Psoas muscle (tissue), 7 donors: ENCODE measurements at regions not wholly inside any gene's neighbourhood (a gene's known extent, or its start where the extent isn't known, plus 50 kb on each side); places are given as distances from the start of the nearest gene placed in this dataset.

ENCODE experiments used
- ATAC-seq, 4 donors: fragments of 200-7000 bp; cut with Tn5 transposase; one replicate each; pipeline ENCODE4 v1.9.1; 2020; ENCODE audit warnings: moderate library complexity in 3 of 4, mild to moderate bottlenecking in 2 of 4
- DNase-seq, 2 donors: peaks; one replicate each; pipeline ENCODE4 v3.0.0-alpha.2; 2020
- H3K27ac ChIP-seq: fragments of 200-600 bp; one replicate; pipeline ENCODE4 v1.8.0; 2022
- H3K27me3 ChIP-seq, 3 donors: fragments of 200-600 bp in 1 of 3; one replicate each; pipeline versions ENCODE4 v1.6.1 to v1.8.0; 2013 to 2022; ENCODE audit warnings: low read length in 2 of 3, mild to moderate bottlenecking in 2 of 3, moderate library complexity in 1 of 3; ENCODE audit not compliant: insufficient read depth in 3 of 3
- H3K36me3 ChIP-seq, 2 donors: fragments of 200-600 bp in 1 of 2; one replicate each; pipeline versions ENCODE4 v1.6.1 to v1.8.0; 2013 to 2022; ENCODE audit warnings: low read depth in 1 of 2, mild to moderate bottlenecking in 1 of 2, moderate library complexity in 1 of 2; ENCODE audit not compliant: insufficient read depth in 1 of 2
- H3K4me1 ChIP-seq: fragments of 200-600 bp; one replicate; pipeline ENCODE4 v1.8.0; 2022
- H3K4me3 ChIP-seq: fragments of 200-600 bp; one replicate; pipeline ENCODE4 v1.8.0; 2022; ENCODE audit warnings: mild to moderate bottlenecking
- H3K9me3 ChIP-seq: fragments of 200-600 bp; one replicate; pipeline ENCODE4 v1.8.0; 2022
- CTCF ChIP-seq: fragments of 200-600 bp; IDR thresholded peaks from one replicate; pipeline ENCODE4 v1.8.0; 2022; ENCODE audit warnings: antibody characterized with exemption
- WGBS, 3 donors: extraction: QIAGEN DNeasy Blood & Tissue Kit; methylation state at CpG; one replicate each; pipeline versions ENCODE4 v1.1.6 to v1.1.7; 2013; 5-methylcytosine and 5-hydroxymethylcytosine counted together
- intact Hi-C, 2 donors: fragments of 100-400 bp; cut with DNase I; formaldehyde crosslinking; loops; one replicate each; pipeline versions ENCODE4 v1.11.0 to v1.14.2; 2022
- donor health status: healthy with polysubstance abuse.
- donor health status: DM: no; HTN: no; CAD: no; lungs with moderate emphysema.
- donor health status: Bipolar disorder and iron deficiency.
- donor health status: healthy.
- donor health status: DM: yes; HTN: yes; CAD: no.
- donor health status: DM: no; HTN: no; CAD: no.
- donor health status: DM: yes; HTN: yes; CAD: no.

GRCh38 chr15:95353512-95353911 is 977.0 kb upstream of the NR2F2 start:
- ATAC-seq (no peak), DNase-seq (no peak)
- Histone ChIP-seq H3K36me3 (no peaks in the 10 kb centered on the region), H3K4me3 (no peak overlapping the region), H3K27ac (no peak overlapping the region), H3K27me3 (no peaks in the 10 kb centered on the region), H3K9me3 (no peaks in the 10 kb centered on the region), H3K4me1 (no peaks in the 10 kb centered on the region)
- WGBS, 3 donors, result 78 to 91% (median 84%) methylated on average over 1 of the region's 1 CpG
- intact Hi-C loops, result no loop called here
- no peak for TF ChIP-seq CTCF

- Histone ChIP-seq H3K4me1 (no peaks in the 10 kb centered on the region), H3K36me3 (no peaks in the 10 kb centered on the region), H3K27ac (no peak overlapping the region), H3K4me3 (no peak overlapping the region), H3K9me3 (no peaks in the 10 kb centered on the region), H3K27me3 (no peaks in the 10 kb centered on the region)
- 70 to 77% (median 72%) methylated on average over 5 of the region's 5 CpGs for WGBS, 3 donors
- no peak for TF ChIP-seq CTCF
- ATAC-seq (no peak), DNase-seq (no peak)
- intact Hi-C loops, result no loop called here
Observed at GRCh38 chr15:95359966-95360365, 970.5 kb upstream of the NR2F2 start.

DNA sequence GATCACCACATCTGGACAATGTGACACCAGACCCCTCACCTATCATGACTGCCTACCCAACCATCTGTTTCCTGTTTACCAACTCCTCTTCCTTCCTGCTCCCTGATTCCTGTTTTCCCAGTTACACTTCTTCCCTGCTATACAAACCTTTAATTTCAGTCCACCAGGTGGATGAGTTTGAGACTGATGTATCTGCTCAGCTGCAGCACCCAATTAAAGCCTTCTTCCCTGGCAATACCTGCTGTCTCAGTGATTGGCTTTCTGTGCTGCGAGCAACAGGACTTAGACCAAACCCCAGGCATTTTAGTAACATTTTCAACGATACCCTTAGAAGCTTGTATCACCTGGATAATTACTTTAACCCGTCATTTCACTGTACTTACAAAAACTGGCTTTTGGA is 968.2 kb upstream of the NR2F2 start:
- ATAC-seq (no peak), DNase-seq (no peak)
- Histone ChIP-seq H3K4me1 (no peaks in the 10 kb centered on the region), H3K4me3 (no peak overlapping the region), H3K27ac (no peak overlapping the region), H3K9me3 (no peaks in the 10 kb centered on the region), H3K36me3 (no peaks in the 10 kb centered on the region), H3K27me3 (no peaks in the 10 kb centered on the region)
- intact Hi-C loops, result no loop called here
- no peak for TF ChIP-seq CTCF
- WGBS, 3 donors, result 65 to 77% (median 66%) methylated on average over 3 of the region's 3 CpGs

GRCh38 chr15:95363646-95364045 is 966.9 kb upstream of the NR2F2 start:
- no peak for ATAC-seq
- TF ChIP-seq CTCF, result no peak
- WGBS, 3 donors, result 13 to 18% (median 15%) methylated on average over 5 of the region's 5 CpGs

DNA sequence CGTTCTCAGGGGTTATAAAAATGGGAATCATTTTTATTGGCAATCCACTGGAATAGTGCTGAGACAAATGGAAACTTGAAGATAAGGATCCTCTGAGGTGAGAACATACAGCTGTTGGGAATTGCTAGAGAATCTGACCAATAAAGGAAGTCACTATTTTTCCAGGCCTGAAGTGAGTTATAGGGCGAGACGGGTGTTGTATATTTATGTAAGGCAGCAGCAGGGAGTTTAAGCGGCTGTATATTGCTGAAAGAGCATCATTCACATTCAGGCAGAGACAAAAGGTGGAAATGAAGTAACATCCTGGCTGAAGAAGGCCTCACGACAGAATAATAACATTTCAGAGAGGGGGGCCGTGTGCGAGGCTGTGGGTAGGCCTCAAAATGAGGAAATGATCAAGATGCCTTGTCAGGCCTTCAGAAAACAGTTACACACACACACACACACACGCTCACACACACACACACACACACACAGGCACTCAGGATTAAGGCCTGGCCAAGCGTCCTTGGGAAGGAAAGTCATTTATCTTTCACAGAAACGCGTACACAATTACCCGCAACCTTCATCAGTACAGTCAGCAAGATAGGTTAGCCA is 964.9 kb upstream of the NR2F2 start:
- 68 to 75% (median 74%) methylated on average over 12 of the region's 12 CpGs for WGBS, 3 donors
- no peak for TF ChIP-seq CTCF
- Histone ChIP-seq H3K4me1 (no peaks in the 10 kb centered on the region), H3K27me3 (no peaks in the 10 kb centered on the region), H3K36me3 (no peaks in the 10 kb centered on the region), H3K4me3 (no peak overlapping the region), H3K9me3 (no peaks in the 10 kb centered on the region), H3K27ac (peak overlapping the region; percentile 30)
- DNase-seq (no peak), ATAC-seq (peak in 3 of 4 donors; percentile 30 to 38 (median 30))
- intact Hi-C loops, result no loop called here

More at GRCh38 chr15:95363646-95364045, 966.9 kb upstream of the NR2F2 start:
- no peaks in the 10 kb centered on the region for H3K9me3 ChIP-seq
- no peak for DNase-seq
- no peak overlapping the region for H3K27ac ChIP-seq
- H3K36me3 ChIP-seq, result no peaks in the 10 kb centered on the region
- intact Hi-C loops, result no loop called here
- no peak overlapping the region for H3K4me3 ChIP-seq
- no peaks in the 10 kb centered on the region for H3K4me1 ChIP-seq
- no peaks in the 10 kb centered on the region for H3K27me3 ChIP-seq
